Fibroblast of pulmonary artery (primary cell): ENCODE measurements at regions not wholly inside any gene's neighbourhood (a gene's known extent, or its start where the extent isn't known, plus 50 kb on each side); places are given as distances from the start of the nearest gene placed in this dataset.
A peak's percentile ranks its signal among the peaks of the same experiment; 100 is the strongest.

Experiments used
- DNase-seq: peaks from one replicate; pipeline ENCODE4 v3.0.0-alpha.2; 2010; ENCODE audit warnings: low read depth
- H3K4me3 ChIP-seq: replicated peaks from 2 replicates; pipeline ENCODE4 v1.5.1; 2011; ENCODE audit warnings: low read depth, mild to moderate bottlenecking, control low read depth, low read length, moderate library complexity
- CTCF ChIP-seq: IDR thresholded peaks from 2 replicates; pipeline ENCODE4 v1.5.1; 2011; ENCODE audit warnings: mild to moderate bottlenecking, control low read depth, low read length, inconsistent platforms; ENCODE audit errors: missing control alignments

GRCh38 chr15:87374339-87374738, 882.2 kb downstream of the NTRK3 start:
- no peak for DNase-seq
- TF ChIP-seq CTCF, result no peak

GRCh38 chr15:87369269-87369668, 887.3 kb downstream of the NTRK3 start:
- no peak overlapping the region for H3K4me3 ChIP-seq
- peak; percentile 90 for DNase-seq
- no peak for TF ChIP-seq CTCF

More at GRCh38 chr15:87374339-87374738, 882.2 kb downstream of the NTRK3 start:
- H3K4me3 ChIP-seq, result no peak overlapping the region

- no peak for DNase-seq
- no peak for TF ChIP-seq CTCF
- H3K4me3 ChIP-seq, result no peak overlapping the region
Observed at GRCh38 chr15:87368511-87368910, 888.0 kb downstream of the NTRK3 start.

- no peak overlapping the region for H3K4me3 ChIP-seq
- peak; percentile 76 for DNase-seq
- TF ChIP-seq CTCF, result no peak
Observed at GRCh38 chr15:87365186-87365585, 891.4 kb downstream of the NTRK3 start.

- no peak for TF ChIP-seq CTCF
- no peak for DNase-seq
- no peak overlapping the region for H3K4me3 ChIP-seq
Observed at GRCh38 chr15:87362531-87362930, 894.0 kb downstream of the NTRK3 start.

- DNase-seq, result no peak
- no peak for TF ChIP-seq CTCF
- no peak overlapping the region for H3K4me3 ChIP-seq
Observed at GRCh38 chr15:87357637-87358313, 898.8 kb downstream of the NTRK3 start.

- DNase-seq, result no peak
- TF ChIP-seq CTCF, result no peak
- no peak overlapping the region for H3K4me3 ChIP-seq
Observed at GRCh38 chr15:87355946-87356345, 900.6 kb downstream of the NTRK3 start.
